ENCODE measurements at regions not wholly inside any gene's neighbourhood (a gene's known extent, or its start where the extent isn't known, plus 50 kb on each side); places are given as distances from the start of the nearest gene placed in this dataset.

DNA sequence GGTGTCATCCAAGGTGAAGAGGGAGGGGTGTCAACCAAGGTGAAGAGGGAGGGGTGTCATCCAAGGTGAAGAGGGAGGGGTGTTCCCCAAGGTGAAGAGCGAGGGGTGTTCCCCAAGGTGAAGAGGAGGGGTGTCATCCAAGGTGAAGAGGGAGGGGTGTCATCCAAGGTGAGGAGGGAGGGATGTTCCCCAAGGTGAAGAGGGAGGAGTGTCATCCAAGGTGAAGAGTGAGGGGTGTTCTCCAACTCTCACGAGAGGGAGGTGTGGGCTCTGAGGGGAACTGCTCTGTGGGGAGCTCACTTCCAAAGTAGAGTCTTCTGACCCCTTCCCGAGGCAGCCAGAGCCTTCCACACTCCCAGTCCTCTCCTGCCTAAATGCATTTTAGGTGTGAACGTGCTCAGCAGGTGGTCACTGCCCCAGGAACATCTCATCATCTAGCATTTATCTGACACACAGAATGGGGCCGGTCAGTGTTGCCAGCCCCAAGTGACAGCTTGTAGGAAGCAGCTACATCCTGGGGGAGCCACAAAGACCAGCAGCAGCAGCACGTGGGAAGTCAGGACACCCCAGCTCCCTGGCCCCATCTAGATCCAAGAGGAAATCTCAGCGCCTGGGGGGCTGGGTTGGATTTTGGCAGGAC is 323.8 kb downstream of the GLRX3 start:
- TF ChIP-seq, protein P1, sequence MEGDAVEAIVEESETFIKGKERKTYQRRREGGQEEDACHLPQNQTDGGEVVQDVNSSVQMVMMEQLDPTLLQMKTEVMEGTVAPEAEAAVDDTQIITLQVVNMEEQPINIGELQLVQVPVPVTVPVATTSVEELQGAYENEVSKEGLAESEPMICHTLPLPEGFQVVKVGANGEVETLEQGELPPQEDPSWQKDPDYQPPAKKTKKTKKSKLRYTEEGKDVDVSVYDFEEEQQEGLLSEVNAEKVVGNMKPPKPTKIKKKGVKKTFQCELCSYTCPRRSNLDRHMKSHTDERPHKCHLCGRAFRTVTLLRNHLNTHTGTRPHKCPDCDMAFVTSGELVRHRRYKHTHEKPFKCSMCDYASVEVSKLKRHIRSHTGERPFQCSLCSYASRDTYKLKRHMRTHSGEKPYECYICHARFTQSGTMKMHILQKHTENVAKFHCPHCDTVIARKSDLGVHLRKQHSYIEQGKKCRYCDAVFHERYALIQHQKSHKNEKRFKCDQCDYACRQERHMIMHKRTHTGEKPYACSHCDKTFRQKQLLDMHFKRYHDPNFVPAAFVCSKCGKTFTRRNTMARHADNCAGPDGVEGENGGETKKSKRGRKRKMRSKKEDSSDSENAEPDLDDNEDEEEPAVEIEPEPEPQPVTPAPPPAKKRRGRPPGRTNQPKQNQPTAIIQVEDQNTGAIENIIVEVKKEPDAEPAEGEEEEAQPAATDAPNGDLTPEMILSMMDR (conservative IDR thresholded peaks at IDR 0.05; ENCODE audit: low read depth, low read length) = no peak
- TF ChIP-seq EZH2phosphoT487 (IDR thresholded peaks at IDR 0.05; ENCODE audit: borderline replicate concordance, low read length) = no peak
- TF ChIP-seq EZH2 (IDR thresholded peaks at IDR 0.05; ENCODE audit: low read length, unreplicated experiment) = no peak
